NB4 (cell line): ENCODE measurements at regions not wholly inside any gene's neighbourhood (a gene's known extent, or its start where the extent isn't known, plus 50 kb on each side); places are given as distances from the start of the nearest gene placed in this dataset.
A peak's percentile ranks its signal among the peaks of the same experiment; 100 is the strongest.

Experiments
- DNase-seq: peaks from one replicate; pipeline ENCODE4 v3.0.0; 2010; ENCODE audit warnings: low read depth
- H3K4me3 ChIP-seq: one replicate; pipeline ENCODE4 v1.5.1; 2011; ENCODE audit warnings: mild to moderate bottlenecking, low read depth, low read length, moderate library complexity
- MYC ChIP-seq: IDR thresholded peaks from 2 replicates; pipeline ENCODE4 v1.6.1; 2011; ENCODE audit warnings: low read depth, low read length
- POLR2A ChIP-seq: IDR thresholded peaks from 2 replicates; pipeline ENCODE4 v1.6.1; 2011; ENCODE audit warnings: mild to moderate bottlenecking; ENCODE audit not compliant: insufficient read length; ENCODE audit errors: extremely low read depth
- TF ChIP-seq, protein P1 (sequence below): IDR thresholded peaks from one replicate; pipeline ENCODE4 v1.5.1; 2012; ENCODE audit warnings: low read depth, low read length
- TF ChIP-seq, protein P2 (sequence below): IDR thresholded peaks from 2 replicates; pipeline ENCODE4 v1.6.1; 2011; ENCODE audit warnings: low read depth, low read length

- no peak overlapping the region for H3K4me3 ChIP-seq
- TF ChIP-seq MYC (no peak), POLR2A (no peak)
- TF ChIP-seq, protein P1, sequence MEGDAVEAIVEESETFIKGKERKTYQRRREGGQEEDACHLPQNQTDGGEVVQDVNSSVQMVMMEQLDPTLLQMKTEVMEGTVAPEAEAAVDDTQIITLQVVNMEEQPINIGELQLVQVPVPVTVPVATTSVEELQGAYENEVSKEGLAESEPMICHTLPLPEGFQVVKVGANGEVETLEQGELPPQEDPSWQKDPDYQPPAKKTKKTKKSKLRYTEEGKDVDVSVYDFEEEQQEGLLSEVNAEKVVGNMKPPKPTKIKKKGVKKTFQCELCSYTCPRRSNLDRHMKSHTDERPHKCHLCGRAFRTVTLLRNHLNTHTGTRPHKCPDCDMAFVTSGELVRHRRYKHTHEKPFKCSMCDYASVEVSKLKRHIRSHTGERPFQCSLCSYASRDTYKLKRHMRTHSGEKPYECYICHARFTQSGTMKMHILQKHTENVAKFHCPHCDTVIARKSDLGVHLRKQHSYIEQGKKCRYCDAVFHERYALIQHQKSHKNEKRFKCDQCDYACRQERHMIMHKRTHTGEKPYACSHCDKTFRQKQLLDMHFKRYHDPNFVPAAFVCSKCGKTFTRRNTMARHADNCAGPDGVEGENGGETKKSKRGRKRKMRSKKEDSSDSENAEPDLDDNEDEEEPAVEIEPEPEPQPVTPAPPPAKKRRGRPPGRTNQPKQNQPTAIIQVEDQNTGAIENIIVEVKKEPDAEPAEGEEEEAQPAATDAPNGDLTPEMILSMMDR = no peak
- TF ChIP-seq, protein P2, sequence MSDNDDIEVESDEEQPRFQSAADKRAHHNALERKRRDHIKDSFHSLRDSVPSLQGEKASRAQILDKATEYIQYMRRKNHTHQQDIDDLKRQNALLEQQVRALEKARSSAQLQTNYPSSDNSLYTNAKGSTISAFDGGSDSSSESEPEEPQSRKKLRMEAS = no peak
- DNase-seq = no peak
Observed at GRCh38 chr3:127087441-127087840, 104.5 kb downstream of the PLXNA1 start.

DNA sequence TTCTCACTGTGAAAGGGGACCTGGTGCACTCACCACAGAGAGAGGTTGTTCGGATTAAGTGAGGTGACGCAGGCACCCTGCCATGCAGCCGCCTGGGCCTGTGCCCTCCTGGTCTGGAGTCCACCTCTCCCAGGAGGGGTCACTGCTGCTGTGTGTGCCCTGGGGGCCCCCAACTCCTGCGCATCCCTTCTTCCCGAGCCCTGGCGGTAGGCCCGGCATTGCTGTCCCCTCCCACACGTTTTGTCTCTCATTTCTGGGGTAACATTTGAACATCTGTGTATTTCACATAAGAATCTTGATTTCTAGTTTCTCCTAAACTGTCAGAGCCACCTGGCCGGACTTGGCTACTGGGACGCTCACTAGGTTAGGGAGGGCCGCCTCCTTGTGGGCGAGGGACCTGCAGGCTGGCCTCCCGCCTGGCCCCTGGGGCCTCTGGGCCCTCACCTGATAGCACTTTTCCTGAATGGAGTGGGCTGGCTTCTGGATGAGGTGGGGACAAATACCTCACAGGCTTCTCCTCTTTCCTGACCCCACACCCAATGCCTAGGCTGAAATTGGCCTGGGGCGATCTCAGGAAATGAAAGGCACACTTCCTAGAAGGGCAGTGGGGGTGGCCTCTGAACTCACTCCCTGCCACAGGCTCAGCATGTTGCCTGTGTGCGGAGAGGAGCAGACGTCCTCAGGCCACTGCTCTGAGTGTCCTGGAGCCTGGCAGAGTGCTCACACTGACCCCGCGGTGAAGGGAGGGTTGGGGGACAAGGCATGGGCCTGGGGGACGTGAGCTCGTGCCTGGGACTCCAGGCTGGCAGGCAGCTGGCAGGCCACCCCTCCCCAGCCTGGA lies 104.2 kb upstream of the PRR23E start:
- TF ChIP-seq POLR2A (no peak), MYC (no peak)
- TF ChIP-seq, protein P2 = no peak
- TF ChIP-seq, protein P1 = no peak
- no peak overlapping the region for H3K4me3 ChIP-seq
- DNase-seq = no peak

- DNase-seq = peak; percentile 44
- H3K4me3 ChIP-seq = no peak overlapping the region
- TF ChIP-seq, protein P1 = no peak
- TF ChIP-seq MYC (no peak), POLR2A (no peak)
- TF ChIP-seq, protein P2 = no peak
Observed at GRCh38 chr3:127089486-127090145, 103.3 kb upstream of the PRR23E start.

DNA sequence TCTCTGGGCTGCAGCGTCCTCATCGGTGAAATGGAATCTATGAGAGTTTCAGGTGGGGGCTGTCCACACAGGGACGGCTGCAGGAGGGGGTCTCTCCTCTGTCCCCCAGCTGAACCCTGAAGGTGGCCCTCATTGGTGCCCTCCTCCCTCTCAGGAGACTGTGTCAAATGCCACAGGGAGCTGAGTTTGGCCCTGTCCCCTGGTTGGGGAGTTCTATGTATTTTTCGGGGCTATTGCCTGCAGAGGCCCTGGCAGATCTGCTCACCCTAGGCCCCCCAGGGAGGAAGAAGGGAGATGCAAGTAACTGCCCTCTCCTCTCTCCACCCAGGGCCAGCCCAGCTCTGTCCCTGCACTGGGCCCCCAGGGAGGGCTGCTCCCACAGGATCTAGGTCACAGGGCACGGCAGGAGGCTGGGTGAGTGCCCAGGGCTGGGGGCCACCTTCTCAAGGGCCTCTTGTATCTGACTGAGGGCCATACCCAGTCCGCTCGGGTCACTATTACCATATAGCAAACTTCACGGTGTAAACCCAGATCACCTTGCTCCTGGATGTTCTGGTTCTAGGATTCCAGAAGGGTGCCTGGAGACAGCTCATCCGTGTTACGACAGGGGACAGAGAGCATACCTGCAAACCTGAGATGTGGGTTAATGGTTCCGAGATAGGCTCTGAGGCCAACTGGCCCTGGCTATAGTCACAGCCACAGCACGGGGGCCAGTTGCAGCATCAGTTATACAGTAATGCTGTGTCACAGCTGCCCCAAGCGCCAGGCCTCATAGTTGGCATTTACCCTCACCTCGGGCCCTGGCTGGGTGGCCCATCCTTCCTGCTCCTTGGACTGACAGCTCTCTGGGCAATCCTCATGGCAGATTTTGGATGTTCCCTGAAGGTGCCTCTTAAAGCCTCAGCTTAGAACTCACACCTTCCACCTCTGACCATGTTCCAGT lies 102.4 kb upstream of the PRR23E start:
- no peak overlapping the region for H3K4me3 ChIP-seq
- TF ChIP-seq MYC (no peak), POLR2A (no peak)
- TF ChIP-seq, protein P1 = no peak
- TF ChIP-seq, protein P2 = no peak
- DNase-seq = no peak

- no peak overlapping the region for H3K4me3 ChIP-seq
- no peak for DNase-seq
- TF ChIP-seq, protein P2 = no peak
- TF ChIP-seq POLR2A (no peak), MYC (no peak)
- TF ChIP-seq, protein P1 = no peak
Observed at GRCh38 chr3:127091376-127091775, 101.6 kb upstream of the PRR23E start.
